GM18873 (cell line): ENCODE measurements at regions not wholly inside any gene's neighbourhood (a gene's known extent, or its start where the extent isn't known, plus 50 kb on each side); places are given as distances from the start of the nearest gene placed in this dataset.

ENCODE experiments used
- ATAC-seq: cut with Tn5 transposase; IDR thresholded peaks from one replicate; pipeline ENCODE4 v1.9.1; 2021; ENCODE audit warnings: mild to moderate bottlenecking, moderate library complexity, moderate number of reproducible peaks; ENCODE audit not compliant: unreplicated experiment, low FRiP score

GRCh38 chr7:93016681-93017381 is 100.9 kb downstream of the SAMD9 start:
- ATAC-seq, result no peak

GRCh38 chr7:93015779-93016481 is 101.8 kb downstream of the SAMD9 start:
- ATAC-seq, result no peak

- no peak for ATAC-seq
These were observed 102.5 kb downstream of the SAMD9 start for GRCh38 chr7:93015101-93015778.

GRCh38 chr7:93014410-93014809 is 103.4 kb downstream of the SAMD9 start:
- no peak for ATAC-seq

- no peak for ATAC-seq
These were observed 104.2 kb downstream of the SAMD9 start for GRCh38 chr7:93013446-93014061.

- ATAC-seq, result no peak
These were observed 106.2 kb downstream of the SAMD9 start for GRCh38 chr7:93011351-93012294.

- ATAC-seq, result no peak
These were observed 108.9 kb downstream of the SAMD9 start for GRCh38 chr7:93008833-93009232.

- no peak for ATAC-seq
These were observed 111.2 kb downstream of the SAMD9 start for GRCh38 chr7:93006480-93007095.

- ATAC-seq, result no peak
These were observed 112.9 kb downstream of the SAMD9 start for GRCh38 chr7:93004906-93005305.

GRCh38 chr7:92997719-92998118 is 120.1 kb downstream of the SAMD9 start:
- no peak for ATAC-seq

- ATAC-seq, result no peak
These were observed 120.6 kb downstream of the SAMD9 start for GRCh38 chr7:92997152-92997551.

- no peak for ATAC-seq
These were observed 122.9 kb downstream of the SAMD9 start for GRCh38 chr7:92994901-92995300.

GRCh38 chr7:92992932-92993331 is 124.8 kb downstream of the SAMD9 start:
- no peak for ATAC-seq

- ATAC-seq, result no peak
These were observed 125.3 kb downstream of the SAMD9 start for GRCh38 chr7:92992483-92992882.

GRCh38 chr7:92991190-92991589 is 126.6 kb downstream of the SAMD9 start:
- no peak for ATAC-seq

- ATAC-seq, result no peak
These were observed 128.7 kb downstream of the SAMD9 start for GRCh38 chr7:92988941-92989545.

- ATAC-seq, result no peak
These were observed 129.7 kb downstream of the SAMD9 start for GRCh38 chr7:92988051-92988450.

- no peak for ATAC-seq
These were observed 130.2 kb downstream of the SAMD9 start for GRCh38 chr7:92987538-92987937.

GRCh38 chr7:92987095-92987494 is 130.7 kb downstream of the SAMD9 start:
- no peak for ATAC-seq
